ENCODE measurements at regions not wholly inside any gene's neighbourhood (a gene's known extent, or its start where the extent isn't known, plus 50 kb on each side); places are given as distances from the start of the nearest gene placed in this dataset.

DNA sequence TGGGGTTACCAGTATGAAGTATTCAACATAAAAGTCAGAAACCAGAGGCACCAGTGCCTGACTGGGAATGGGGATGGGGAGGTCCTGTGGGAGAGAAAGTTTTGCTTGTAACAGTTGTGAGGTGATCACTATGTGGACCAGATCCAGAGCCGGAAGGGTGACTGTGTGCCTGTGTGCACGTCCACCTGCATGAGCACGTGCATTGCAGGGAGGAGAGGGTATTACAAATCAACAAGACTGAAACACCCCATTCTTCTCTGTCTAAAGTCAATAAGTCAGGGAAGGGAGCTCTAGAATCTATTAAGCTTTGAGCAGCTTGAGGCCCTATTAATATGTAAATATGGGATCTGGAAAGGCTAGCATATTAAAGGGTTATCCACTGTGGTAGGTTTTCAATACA is 241.0 kb upstream of the ACVR2A start:
- TF ChIP-seq CTCF (IDR thresholded peaks at IDR 0.05) = no peak
- TF ChIP-seq POLR2A (IDR thresholded peaks at IDR 0.05) = no peak
